GM10248 (cell line): ENCODE measurements at regions not wholly inside any gene's neighbourhood (a gene's known extent, or its start where the extent isn't known, plus 50 kb on each side); places are given as distances from the start of the nearest gene placed in this dataset.

Experiments
- CTCF ChIA-PET: fragments of 300-600 bp; sonication (Branson Sonifier 250); formaldehyde crosslinking; extraction: SDS; loops from one replicate; lab custom pipeline; 2021; ENCODE audit warnings: antibody characterized with exemption; lab: Yijun Ruan, JAX
- POLR2A ChIA-PET: fragments of 350-650 bp; sonication (Branson Sonifier 250); formaldehyde crosslinking; extraction: SDS; loops from one replicate; lab custom pipeline; 2020; ENCODE audit warnings: antibody characterized with exemption; lab: Yijun Ruan, JAX
- DNase-seq: peaks from one replicate; pipeline ENCODE4 v3.0.0; 2012; ENCODE audit errors: extremely low spot score
- CTCF ChIP-seq: IDR thresholded peaks from 2 replicates; pipeline ENCODE4 v1.5.1; 2012; ENCODE audit warnings: mild to moderate bottlenecking, low read depth; ENCODE audit errors: extremely low read depth, missing control alignments, control extremely low read depth

GRCh38 chr12:39122562-39123204, 217.3 kb upstream of the CPNE8 start:
- CTCF ChIA-PET: interaction anchor here (1.4 kb wide), 1 partner anchor 19 kb away, joined by 4 read pairs; no protein-coding TSS in a partner anchor

GRCh38 chr12:39116861-39117260, 211.5 kb upstream of the CPNE8 start:
- no peak for TF ChIP-seq CTCF
- CTCF ChIA-PET: no interaction called here
- no peak for DNase-seq
- POLR2A ChIA-PET: no interaction called here

More at GRCh38 chr12:39122562-39123204, 217.3 kb upstream of the CPNE8 start:
- DNase-seq: no peak
- POLR2A ChIA-PET: no interaction called here
- TF ChIP-seq CTCF: no peak

GRCh38 chr12:39112064-39112463, 206.7 kb upstream of the CPNE8 start:
- POLR2A ChIA-PET: no interaction called here

GRCh38 chr12:39105111-39105510, 199.7 kb upstream of the CPNE8 start:
- ChIA-PET POLR2A (no interaction called here), CTCF (interaction anchor here (1.0 to 3.6 kb wide), 5 partner anchors 9 to 963 kb away, joined by 3 to 33 read pairs (median 3); no protein-coding TSS in a partner anchor)
- TF ChIP-seq CTCF: no peak
- no peak for DNase-seq

More at GRCh38 chr12:39112064-39112463, 206.7 kb upstream of the CPNE8 start:
- no peak for DNase-seq
- CTCF ChIA-PET: no interaction called here
- no peak for TF ChIP-seq CTCF

- CTCF ChIA-PET: interaction anchor here (0.6 to 3.6 kb wide), 26 partner anchors 9 to 967 kb away, joined by 3 to 33 read pairs (median 4); no protein-coding TSS in a partner anchor
Observed at GRCh38 chr12:39103552-39104165, 198.3 kb upstream of the CPNE8 start.

More at GRCh38 chr12:39103552-39104165, 198.3 kb upstream of the CPNE8 start:
- peak; percentile 63 for DNase-seq
- peak; percentile 63 for TF ChIP-seq CTCF
- POLR2A ChIA-PET: no interaction called here
